SK-N-SH treated with all-trans-retinoic acid at 6 μM for 48 hours (cell line): ENCODE measurements at regions not wholly inside any gene's neighbourhood (a gene's known extent, or its start where the extent isn't known, plus 50 kb on each side); places are given as distances from the start of the nearest gene placed in this dataset.
"Not testable (repeated sequence)": the region's sequence is repeated elsewhere in the genome, so short reads cannot be mapped to it uniquely, and the experiment has no call there.

Experiments
- CSDC2 ChIP-seq: fragments of 250-450 bp; sonication (Bioruptor Pico); IDR thresholded peaks from 2 replicates; pipeline ENCODE4 v1.5.0; 2020; ENCODE audit warnings: mild to moderate bottlenecking, moderate library complexity
- ISL1 ChIP-seq: fragments of 250-450 bp; sonication (Bioruptor Pico); IDR thresholded peaks from 2 replicates; pipeline ENCODE4 v2.1.2; 2022; ENCODE audit warnings: mild to moderate bottlenecking, moderate library complexity
- PATZ1 ChIP-seq: fragments of 250-450 bp; sonication (Bioruptor Pico); IDR thresholded peaks from 2 replicates; pipeline ENCODE4 v1.8.0; 2020; ENCODE audit warnings: mild to moderate bottlenecking, moderate library complexity, borderline replicate concordance
- POU6F1 ChIP-seq: fragments of 250-450 bp; sonication (Bioruptor Pico); IDR thresholded peaks from 2 replicates; pipeline ENCODE4 v1.8.0; 2021; ENCODE audit warnings: low read depth, mild to moderate bottlenecking, moderate library complexity, borderline replicate concordance
- RARB ChIP-seq: fragments of 250-450 bp; sonication (Bioruptor Pico); IDR thresholded peaks from 2 replicates; pipeline ENCODE4 v1.8.0; 2021; ENCODE audit warnings: mild to moderate bottlenecking, moderate library complexity
- ZC3H10 ChIP-seq: fragments of 250-450 bp; sonication (Bioruptor Pico); IDR thresholded peaks from 2 replicates; pipeline ENCODE4 v1.5.1; 2021; ENCODE audit warnings: mild to moderate bottlenecking, moderate library complexity
- ZFP3 ChIP-seq: fragments of 250-450 bp; sonication (Bioruptor Pico); IDR thresholded peaks from 2 replicates; pipeline ENCODE4 v1.5.0; 2020; ENCODE audit warnings: mild to moderate bottlenecking, moderate library complexity
- ZFP30 ChIP-seq: fragments of 450-650 bp; formaldehyde crosslinking; IDR thresholded peaks from 2 replicates; pipeline ENCODE4 v1.5.0; 2022; ENCODE audit warnings: mild to moderate bottlenecking, moderate library complexity
- ZNF565 ChIP-seq: fragments of 450-650 bp; formaldehyde crosslinking; conservative IDR thresholded peaks from 2 replicates; pipeline ENCODE4 v1.5.0; 2020; ENCODE audit warnings: low read depth, mild to moderate bottlenecking, moderate library complexity
- ZNF70 ChIP-seq: fragments of 450-650 bp; formaldehyde crosslinking; IDR thresholded peaks from 2 replicates; pipeline ENCODE4 v1.5.0; 2020; ENCODE audit warnings: mild to moderate bottlenecking, moderate library complexity
- TF ChIP-seq, protein P1 (sequence below): fragments of 250-450 bp; sonication (Bioruptor Pico); IDR thresholded peaks from 2 replicates; pipeline ENCODE4 v1.5.1; 2021; ENCODE audit warnings: mild to moderate bottlenecking, moderate library complexity

DNA sequence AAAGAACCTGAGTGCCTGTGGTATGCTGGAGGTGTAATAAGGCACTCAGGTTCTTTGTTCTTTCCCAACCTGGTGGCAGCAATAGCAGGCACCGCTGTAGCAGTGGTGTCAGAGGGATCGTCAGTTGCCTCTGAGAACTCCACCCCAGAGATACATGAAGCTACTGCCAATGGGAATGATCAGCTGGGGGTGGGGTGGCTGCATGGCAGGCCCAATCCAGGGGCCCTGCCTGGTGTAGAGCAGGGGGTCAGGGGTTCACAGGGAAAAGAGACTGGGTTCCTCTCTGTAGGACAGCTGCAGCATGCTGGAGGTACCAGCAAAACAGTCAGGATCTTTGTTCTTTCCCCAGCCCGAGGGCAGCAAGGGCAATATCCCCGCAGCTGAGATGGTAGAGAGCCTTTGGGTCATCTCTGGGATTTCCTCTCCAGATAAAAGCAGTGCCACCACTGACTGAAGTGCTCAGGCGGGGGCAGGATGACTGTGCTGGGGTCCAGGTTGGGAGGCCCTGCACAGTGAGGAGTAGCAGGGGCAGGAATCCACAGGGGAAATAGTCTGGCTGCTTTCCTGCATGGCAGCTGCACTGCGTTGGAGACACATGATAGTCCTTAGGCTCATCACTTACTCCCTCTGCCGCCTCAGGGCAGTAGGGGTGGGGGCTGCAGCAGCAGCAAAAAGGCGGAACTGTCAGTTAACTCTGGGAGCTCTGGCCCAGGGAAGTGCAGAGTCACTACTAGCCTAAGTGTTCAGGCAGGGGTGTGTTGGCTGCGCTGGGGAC, 1473.1 kb downstream of the SPATA31A7 start:
- not testable (repeated sequence) for TF ChIP-seq ZNF70 (CRISPR knock-in tag); PATZ1 (CRISPR knock-in tag); ISL1 (CRISPR knock-in tag); CSDC2 (CRISPR knock-in tag); ZFP30 (CRISPR knock-in tag); ZC3H10 (CRISPR knock-in tag); POU6F1 (CRISPR knock-in tag); RARB (CRISPR knock-in tag); ZFP3; ZNF565 (CRISPR knock-in tag)
- TF ChIP-seq, protein P1, sequence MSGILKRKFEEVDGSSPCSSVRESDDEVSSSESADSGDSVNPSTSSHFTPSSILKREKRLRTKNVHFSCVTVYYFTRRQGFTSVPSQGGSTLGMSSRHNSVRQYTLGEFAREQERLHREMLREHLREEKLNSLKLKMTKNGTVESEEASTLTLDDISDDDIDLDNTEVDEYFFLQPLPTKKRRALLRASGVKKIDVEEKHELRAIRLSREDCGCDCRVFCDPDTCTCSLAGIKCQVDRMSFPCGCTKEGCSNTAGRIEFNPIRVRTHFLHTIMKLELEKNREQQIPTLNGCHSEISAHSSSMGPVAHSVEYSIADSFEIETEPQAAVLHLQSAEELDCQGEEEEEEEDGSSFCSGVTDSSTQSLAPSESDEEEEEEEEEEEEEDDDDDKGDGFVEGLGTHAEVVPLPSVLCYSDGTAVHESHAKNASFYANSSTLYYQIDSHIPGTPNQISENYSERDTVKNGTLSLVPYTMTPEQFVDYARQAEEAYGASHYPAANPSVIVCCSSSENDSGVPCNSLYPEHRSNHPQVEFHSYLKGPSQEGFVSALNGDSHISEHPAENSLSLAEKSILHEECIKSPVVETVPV (CRISPR knock-in tag): not testable (repeated sequence)
